HCT116 (cell line): ENCODE measurements at regions not wholly inside any gene's neighbourhood (a gene's known extent, or its start where the extent isn't known, plus 50 kb on each side); places are given as distances from the start of the nearest gene placed in this dataset.

Source experiments
- ATAC-seq: fragments of 200-7000 bp; cut with Tn5 transposase; 2 replicates; pipeline ENCODE4 v1.9.1; 2020; ENCODE audit warnings: mild to moderate bottlenecking, moderate library complexity
- BruUV-seq: library from RNA; stranded (reverse); fragments of 400-500 nt; replicated peaks from 2 replicates; lab custom pipeline; 2021; lab: Mats Ljungman, UMichigan
- CTCF ChIA-PET: fragments of 300-600 bp; sonication (Branson Sonifier 250); formaldehyde crosslinking; loops from one replicate; lab custom pipeline; 2021; ENCODE audit warnings: antibody characterized with exemption; lab: Charles Lee
- POLR2A ChIA-PET: fragments of 300-600, 350-600 bp; sonication (Branson Sonifier 250); formaldehyde crosslinking; loops from one replicate; lab custom pipeline; 2021; ENCODE audit warnings: antibody characterized with exemption; lab: Charles Lee
- RAD21 ChIA-PET, 2 experiments: fragments of 300-600 bp; sonication (Branson Sonifier 250); formaldehyde crosslinking; loops; one replicate each; lab custom pipeline; 2023; ENCODE audit warnings: low total read pairs in 2 of 2; ENCODE audit not compliant: uncharacterized antibody in 2 of 2, unreplicated experiment in 2 of 2, low non-redundant PET in 1 of 2; lab: Charles Lee
- DNase-seq: peaks from one replicate; pipeline ENCODE4 v3.0.0-alpha.2; 2010; ENCODE audit warnings: low read depth, low spot score
- H2AFZ ChIP-seq: fragments of 200-600 bp; shearing (Covaris generic), sonication (generic); 2 replicates; pipeline ENCODE4 v1.6.1; 2017; ENCODE audit warnings: low read depth, mixed run types, mixed read lengths, antibody characterized with exemption, low read length; ENCODE audit not compliant: poor library complexity, severe bottlenecking
- H3K27ac ChIP-seq: 2 replicates; pipeline ENCODE4 v1.5.1; 2012; ENCODE audit warnings: low read depth, low read length
- H3K27me3 ChIP-seq: fragments of 200-600 bp; sonication (generic); 2 replicates; pipeline ENCODE4 v1.6.1; 2016; ENCODE audit warnings: mixed run types, low read length, mixed read lengths; ENCODE audit not compliant: insufficient read depth
- H3K36me3 ChIP-seq, 2 experiments: fragments of 200-500 bp in 1 of 2; fragments of 200-600 bp in 1 of 2; sonication (Bioruptor generic) in 1 of 2; sonication (generic) in 1 of 2; 2 replicates each; pipeline versions ENCODE4 v1.5.1 to v1.6.1; 2014 to 2016; ENCODE audit warnings: low read length in 2 of 2, inconsistent platforms in 1 of 2, mixed read lengths in 1 of 2, mixed run types in 1 of 2; ENCODE audit not compliant: insufficient read depth in 2 of 2, control insufficient read depth in 1 of 2
- H3K4me1 ChIP-seq, 2 experiments: fragments of 200-600 bp in 1 of 2; sonication (generic) in 1 of 2; 2 replicates each; pipeline versions ENCODE4 v1.5.1 to v1.6.1; 2012 to 2017; ENCODE audit warnings: low read length in 2 of 2, inconsistent platforms in 1 of 2, mild to moderate bottlenecking in 1 of 2, mixed read lengths in 1 of 2, mixed run types in 1 of 2, moderate library complexity in 1 of 2; ENCODE audit not compliant: insufficient read depth in 2 of 2, control insufficient read depth in 1 of 2
- H3K4me2 ChIP-seq: fragments of 200-600 bp; sonication (generic); 2 replicates; pipeline ENCODE4 v1.6.1; 2017; ENCODE audit warnings: mixed run types, low read length, mixed read lengths
- H3K4me3 ChIP-seq, 2 experiments: fragments of 200-600 bp in 1 of 2; sonication (generic) in 1 of 2; replicated peaks in 1 of 2; 2 replicates each; pipeline ENCODE4 v1.5.1; 2011 to 2016; ENCODE audit warnings: low read length in 2 of 2, control low read depth in 1 of 2, low read depth in 1 of 2, mild to moderate bottlenecking in 1 of 2, mixed read lengths in 1 of 2, mixed run types in 1 of 2
- H3K79me2 ChIP-seq: fragments of 200-600 bp; sonication (generic); 2 replicates; pipeline ENCODE4 v1.6.1; 2017; ENCODE audit warnings: mild to moderate bottlenecking, mixed run types, low read length, moderate library complexity, mixed read lengths; ENCODE audit not compliant: insufficient read depth
- H3K9ac ChIP-seq: fragments of 200-600 bp; sonication (generic); 2 replicates; pipeline ENCODE4 v1.6.1; 2016; ENCODE audit warnings: low read length, mixed read lengths
- H3K9me2 ChIP-seq: fragments of 200-600 bp; sonication (generic), shearing (Covaris generic); 2 replicates; pipeline ENCODE4 v1.6.1; 2017; ENCODE audit warnings: mixed run types, mild to moderate bottlenecking, moderate library complexity; ENCODE audit not compliant: insufficient read depth
- H3K9me3 ChIP-seq, 2 experiments: fragments of 200-500 bp in 1 of 2; fragments of 200-600 bp in 1 of 2; sonication (Bioruptor generic) in 1 of 2; sonication (generic) in 1 of 2; 2 replicates each; pipeline ENCODE4 v1.6.1; 2014 to 2017; ENCODE audit warnings: low read length in 2 of 2, mixed read lengths in 2 of 2, inconsistent platforms in 1 of 2, low read depth in 1 of 2, mild to moderate bottlenecking in 1 of 2, mixed run types in 1 of 2, moderate library complexity in 1 of 2; ENCODE audit not compliant: control insufficient read depth in 1 of 2, insufficient read depth in 1 of 2
- H4K20me1 ChIP-seq: fragments of 200-600 bp; sonication (generic), shearing (Covaris generic); 2 replicates; pipeline ENCODE4 v1.6.1; 2017; ENCODE audit warnings: mixed run types, mild to moderate bottlenecking, moderate library complexity; ENCODE audit not compliant: insufficient read depth
- CBX3 ChIP-seq: IDR thresholded peaks from 2 replicates; pipeline ENCODE4 v1.6.1; 2012; ENCODE audit warnings: low read depth
- CEBPB ChIP-seq: IDR thresholded peaks from 2 replicates; pipeline ENCODE4 v1.6.1; 2012; ENCODE audit warnings: low read depth
- EGR1 ChIP-seq: IDR thresholded peaks from 2 replicates; pipeline ENCODE4 v1.6.1; 2012; ENCODE audit warnings: low read depth
- ELF1 ChIP-seq: IDR thresholded peaks from 2 replicates; pipeline ENCODE4 v1.6.1; 2012; ENCODE audit warnings: low read depth, borderline replicate concordance
- EZH2 ChIP-seq: fragments of 200-600 bp; sonication (generic); IDR thresholded peaks from 2 replicates; pipeline ENCODE4 v1.6.1; 2017; ENCODE audit warnings: antibody characterized with exemption, mixed run types
- FOSL1 ChIP-seq: IDR thresholded peaks from 2 replicates; pipeline ENCODE4 v1.6.1; 2012; ENCODE audit warnings: low read depth
- JUND ChIP-seq: IDR thresholded peaks from 2 replicates; pipeline ENCODE4 v1.6.1; 2012
- POLR2A ChIP-seq: IDR thresholded peaks from 2 replicates; pipeline ENCODE4 v1.7.0; 2011; ENCODE audit warnings: borderline replicate concordance; ENCODE audit not compliant: insufficient read depth, insufficient read length; ENCODE audit errors: extremely low read depth
- POLR2AphosphoS5 ChIP-seq: IDR thresholded peaks from 2 replicates; pipeline ENCODE4 v1.6.1; 2011; ENCODE audit warnings: mild to moderate bottlenecking, low read depth, low read length, moderate library complexity
- RAD21 ChIP-seq: IDR thresholded peaks from 2 replicates; pipeline ENCODE4 v1.6.1; 2012; ENCODE audit warnings: low read depth, mild to moderate bottlenecking
- SIN3A ChIP-seq: IDR thresholded peaks from 2 replicates; pipeline ENCODE4 v1.6.1; 2012; ENCODE audit warnings: low read depth
- SP1 ChIP-seq: IDR thresholded peaks from 2 replicates; pipeline ENCODE4 v1.6.1; 2012; ENCODE audit warnings: low read depth
- SRF ChIP-seq: IDR thresholded peaks from 2 replicates; pipeline ENCODE4 v1.6.1; 2012; ENCODE audit warnings: low read depth
- YY1 ChIP-seq: IDR thresholded peaks from 2 replicates; pipeline ENCODE4 v1.6.1; 2011; ENCODE audit warnings: low read length, low read depth, moderate library complexity, mild to moderate bottlenecking; ENCODE audit not compliant: insufficient replicate concordance; ENCODE audit errors: extremely low read depth
- ZBTB33 ChIP-seq: IDR thresholded peaks from 2 replicates; pipeline ENCODE4 v1.6.1; 2011; ENCODE audit warnings: mild to moderate bottlenecking, low read length, moderate library complexity; ENCODE audit not compliant: insufficient replicate concordance; ENCODE audit errors: extremely low read depth
- ZFX ChIP-seq: fragments of 450-650 bp; IDR thresholded peaks from 2 replicates; pipeline ENCODE4 v1.6.1; 2017
- ZNF274 ChIP-seq: fragments of 200-500 bp; sonication (Bioruptor generic); IDR thresholded peaks from 2 replicates; pipeline ENCODE4 v1.6.1; 2014; ENCODE audit warnings: mild to moderate bottlenecking, low read depth, low read length, inconsistent platforms
- intact Hi-C: fragments of 100-400 bp; cut with micrococcal nuclease; formaldehyde crosslinking; loops from 2 replicates; pipeline ENCODE4 v1.10.0; 2022
- TF ChIP-seq, protein P1 (sequence below): IDR thresholded peaks from 2 replicates; pipeline ENCODE4 v1.6.1; 2012
- TF ChIP-seq, protein P2 (sequence below): IDR thresholded peaks from 2 replicates; pipeline ENCODE4 v1.6.1; 2012
- TF ChIP-seq, protein P3 (sequence below), 3 experiments: fragments of 200-600 bp in 1 of 3; sonication (generic) in 1 of 3; IDR thresholded peaks in 2 of 3; conservative IDR thresholded peaks in 1 of 3; 2 replicates each; pipeline ENCODE4 v1.5.1; 2012 to 2017; ENCODE audit warnings: low read depth in 2 of 3, low read length in 2 of 3, antibody characterized with exemption in 1 of 3, borderline replicate concordance in 1 of 3, control low read depth in 1 of 3, mild to moderate bottlenecking in 1 of 3, mixed read lengths in 1 of 3, mixed run types in 1 of 3, moderate library complexity in 1 of 3; ENCODE audit not compliant: insufficient read depth in 1 of 3

- ChIA-PET POLR2A (no interaction called here), RAD21 (no interaction called here), CTCF (no interaction called here)
- Histone ChIP-seq H2AFZ (peak overlapping the region; percentile 10), H3K27me3 (no peaks in the 10 kb centered on the region), H3K36me3 (no peaks in the 10 kb centered on the region), H3K9me2 (no peaks in the 10 kb centered on the region), H3K9ac (no peak overlapping the region), H3K4me2 (no peak overlapping the region), H3K4me1 (no peaks in the 10 kb centered on the region), H4K20me1 (no peaks in the 10 kb centered on the region), H3K79me2 (no peaks in the 10 kb centered on the region), H3K9me3 (no peaks in the 10 kb centered on the region), H3K27ac (no peak overlapping the region), H3K4me3 (no peak overlapping the region)
- intact Hi-C loops, result no loop called here
- DNase-seq (no peak), ATAC-seq (no peak)
- BruUV-seq, result no TSS peak
- TF ChIP-seq SIN3A, result no peak
- TF ChIP-seq ZBTB33, result no peak
- TF ChIP-seq, protein P1, sequence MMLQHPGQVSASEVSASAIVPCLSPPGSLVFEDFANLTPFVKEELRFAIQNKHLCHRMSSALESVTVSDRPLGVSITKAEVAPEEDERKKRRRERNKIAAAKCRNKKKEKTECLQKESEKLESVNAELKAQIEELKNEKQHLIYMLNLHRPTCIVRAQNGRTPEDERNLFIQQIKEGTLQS, result no peak
- TF ChIP-seq JUND, result no peak
- no peak for TF ChIP-seq ELF1
- no peak for TF ChIP-seq SP1
- no peak for TF ChIP-seq SRF
- no peak for TF ChIP-seq POLR2A
- TF ChIP-seq EGR1, result no peak
- TF ChIP-seq CEBPB, result no peak
- no peak for TF ChIP-seq FOSL1
- no peak for TF ChIP-seq YY1
- no peak for TF ChIP-seq ZNF274
- TF ChIP-seq, protein P2, sequence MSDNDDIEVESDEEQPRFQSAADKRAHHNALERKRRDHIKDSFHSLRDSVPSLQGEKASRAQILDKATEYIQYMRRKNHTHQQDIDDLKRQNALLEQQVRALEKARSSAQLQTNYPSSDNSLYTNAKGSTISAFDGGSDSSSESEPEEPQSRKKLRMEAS, result no peak
- TF ChIP-seq CBX3, result no peak
- TF ChIP-seq EZH2, result no peak
- TF ChIP-seq, protein P3, sequence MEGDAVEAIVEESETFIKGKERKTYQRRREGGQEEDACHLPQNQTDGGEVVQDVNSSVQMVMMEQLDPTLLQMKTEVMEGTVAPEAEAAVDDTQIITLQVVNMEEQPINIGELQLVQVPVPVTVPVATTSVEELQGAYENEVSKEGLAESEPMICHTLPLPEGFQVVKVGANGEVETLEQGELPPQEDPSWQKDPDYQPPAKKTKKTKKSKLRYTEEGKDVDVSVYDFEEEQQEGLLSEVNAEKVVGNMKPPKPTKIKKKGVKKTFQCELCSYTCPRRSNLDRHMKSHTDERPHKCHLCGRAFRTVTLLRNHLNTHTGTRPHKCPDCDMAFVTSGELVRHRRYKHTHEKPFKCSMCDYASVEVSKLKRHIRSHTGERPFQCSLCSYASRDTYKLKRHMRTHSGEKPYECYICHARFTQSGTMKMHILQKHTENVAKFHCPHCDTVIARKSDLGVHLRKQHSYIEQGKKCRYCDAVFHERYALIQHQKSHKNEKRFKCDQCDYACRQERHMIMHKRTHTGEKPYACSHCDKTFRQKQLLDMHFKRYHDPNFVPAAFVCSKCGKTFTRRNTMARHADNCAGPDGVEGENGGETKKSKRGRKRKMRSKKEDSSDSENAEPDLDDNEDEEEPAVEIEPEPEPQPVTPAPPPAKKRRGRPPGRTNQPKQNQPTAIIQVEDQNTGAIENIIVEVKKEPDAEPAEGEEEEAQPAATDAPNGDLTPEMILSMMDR (IDR thresholded peaks at IDR 0.05 in 2 of 3, conservative IDR thresholded peaks at IDR 0.05 in 1 of 3; ENCODE audit: borderline replicate concordance in 1 of 3, insufficient read depth in 1 of 3, low read depth in 2 of 3, low read length in 2 of 3), result no peak
- TF ChIP-seq ZFX, result no peak
- TF ChIP-seq RAD21, result no peak
- no peak for TF ChIP-seq POLR2AphosphoS5
These were observed 194.8 kb upstream of the GULP1 start for GRCh38 chr2:188096910-188097309.
